Hepatocyte (in vitro differentiated cells): ENCODE measurements at regions not wholly inside any gene's neighbourhood (a gene's known extent, or its start where the extent isn't known, plus 50 kb on each side); places are given as distances from the start of the nearest gene placed in this dataset.

Source experiments
- EZH2 ChIP-seq: fragments of 200-600 bp; sonication (generic); IDR thresholded peaks from 2 replicates; pipeline ENCODE4 v1.6.1; 2016; ENCODE audit warnings: antibody characterized with exemption, mild to moderate bottlenecking, borderline replicate concordance
- EZH2phosphoT487 ChIP-seq: fragments of 200-600 bp; sonication (generic); IDR thresholded peaks from one replicate; pipeline ENCODE4 v1.6.1; 2018; ENCODE audit warnings: antibody characterized with exemption, mild to moderate bottlenecking, low read depth, moderate library complexity; ENCODE audit not compliant: unreplicated experiment, severe bottlenecking
- TF ChIP-seq, protein P1 (sequence below): fragments of 200-600 bp; sonication (generic); IDR thresholded peaks from 2 replicates; pipeline ENCODE4 v1.5.1; 2016; ENCODE audit warnings: antibody characterized with exemption, mild to moderate bottlenecking; ENCODE audit not compliant: poor library complexity

DNA sequence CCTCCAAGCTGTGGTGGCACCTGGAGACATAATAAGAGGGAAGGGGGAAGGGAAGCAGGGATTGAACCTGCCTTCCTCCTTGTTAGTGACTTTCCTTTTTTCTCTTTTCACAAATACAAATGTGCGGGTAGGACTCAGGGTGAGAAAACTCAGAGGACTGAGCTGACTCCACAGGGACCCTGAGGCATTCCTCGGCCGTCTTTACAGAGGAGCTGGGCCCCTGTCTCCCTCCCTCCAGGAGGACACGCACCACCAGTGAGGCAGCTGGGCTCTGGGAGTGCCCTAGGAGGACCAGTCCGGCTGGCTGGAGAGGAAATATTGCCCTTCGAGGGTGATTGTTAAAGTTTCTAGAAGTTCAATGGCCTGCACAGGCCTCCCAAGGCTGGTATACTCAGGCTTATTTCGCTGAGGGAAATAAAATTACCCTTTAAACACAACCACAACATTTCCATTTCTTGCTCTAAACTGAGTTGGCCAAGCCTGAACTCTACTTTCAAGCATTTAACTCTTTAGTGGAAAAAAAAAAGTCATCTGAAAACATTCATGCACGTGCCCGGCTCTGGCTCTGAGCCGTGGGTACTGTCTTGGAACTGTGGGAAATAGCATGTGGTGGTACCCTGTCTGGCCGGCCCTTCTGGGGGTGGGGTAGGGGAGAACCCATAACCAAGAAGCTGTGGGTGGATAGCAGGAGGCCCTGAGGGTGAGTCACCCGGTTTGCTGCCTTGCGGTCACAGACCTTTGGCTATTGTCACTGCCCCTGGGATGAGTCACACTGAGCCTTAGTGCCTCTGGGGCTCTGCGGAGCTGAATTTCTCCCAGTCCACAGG is 116.0 kb downstream of the COPS8 start:
- TF ChIP-seq, protein P1, sequence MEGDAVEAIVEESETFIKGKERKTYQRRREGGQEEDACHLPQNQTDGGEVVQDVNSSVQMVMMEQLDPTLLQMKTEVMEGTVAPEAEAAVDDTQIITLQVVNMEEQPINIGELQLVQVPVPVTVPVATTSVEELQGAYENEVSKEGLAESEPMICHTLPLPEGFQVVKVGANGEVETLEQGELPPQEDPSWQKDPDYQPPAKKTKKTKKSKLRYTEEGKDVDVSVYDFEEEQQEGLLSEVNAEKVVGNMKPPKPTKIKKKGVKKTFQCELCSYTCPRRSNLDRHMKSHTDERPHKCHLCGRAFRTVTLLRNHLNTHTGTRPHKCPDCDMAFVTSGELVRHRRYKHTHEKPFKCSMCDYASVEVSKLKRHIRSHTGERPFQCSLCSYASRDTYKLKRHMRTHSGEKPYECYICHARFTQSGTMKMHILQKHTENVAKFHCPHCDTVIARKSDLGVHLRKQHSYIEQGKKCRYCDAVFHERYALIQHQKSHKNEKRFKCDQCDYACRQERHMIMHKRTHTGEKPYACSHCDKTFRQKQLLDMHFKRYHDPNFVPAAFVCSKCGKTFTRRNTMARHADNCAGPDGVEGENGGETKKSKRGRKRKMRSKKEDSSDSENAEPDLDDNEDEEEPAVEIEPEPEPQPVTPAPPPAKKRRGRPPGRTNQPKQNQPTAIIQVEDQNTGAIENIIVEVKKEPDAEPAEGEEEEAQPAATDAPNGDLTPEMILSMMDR = no peak
- TF ChIP-seq EZH2 (no peak), EZH2phosphoT487 (no peak)
